Activated T-cell treated with anti-CD3 and anti-CD28 coated beads, Interleukin-2, amount 50 U/mL, for 4 hours (primary cell): ENCODE measurements at regions not wholly inside any gene's neighbourhood (a gene's known extent, or its start where the extent isn't known, plus 50 kb on each side); places are given as distances from the start of the nearest gene placed in this dataset.

Source experiments
- ATAC-seq, 2 donors: fragments of 200-7000 bp; cut with Tn5 transposase; one replicate each; pipeline ENCODE4 v1.10.0; 2021
- DNase-seq: peaks from one replicate; pipeline ENCODE4 v3.0.0-alpha.2; 2020
- H3K27me3 Mint-ChIP-seq: one replicate; pipeline ENCODE4 v1.8.0; 2021; ENCODE audit warnings: low read depth, mixed read lengths
- H3K36me3 Mint-ChIP-seq: one replicate; pipeline ENCODE4 v1.8.0; 2022; ENCODE audit warnings: mixed read lengths; ENCODE audit not compliant: insufficient read depth
- H3K4me1 Mint-ChIP-seq: one replicate; pipeline ENCODE4 v1.8.0; 2021; ENCODE audit warnings: low read depth, mixed read lengths
- H3K4me3 Mint-ChIP-seq: one replicate; pipeline ENCODE4 v1.8.0; 2021; ENCODE audit warnings: mild to moderate bottlenecking, moderate library complexity, mixed read lengths
- H3K9me3 Mint-ChIP-seq: one replicate; pipeline ENCODE4 v1.8.0; 2021; ENCODE audit warnings: mixed read lengths

DNA sequence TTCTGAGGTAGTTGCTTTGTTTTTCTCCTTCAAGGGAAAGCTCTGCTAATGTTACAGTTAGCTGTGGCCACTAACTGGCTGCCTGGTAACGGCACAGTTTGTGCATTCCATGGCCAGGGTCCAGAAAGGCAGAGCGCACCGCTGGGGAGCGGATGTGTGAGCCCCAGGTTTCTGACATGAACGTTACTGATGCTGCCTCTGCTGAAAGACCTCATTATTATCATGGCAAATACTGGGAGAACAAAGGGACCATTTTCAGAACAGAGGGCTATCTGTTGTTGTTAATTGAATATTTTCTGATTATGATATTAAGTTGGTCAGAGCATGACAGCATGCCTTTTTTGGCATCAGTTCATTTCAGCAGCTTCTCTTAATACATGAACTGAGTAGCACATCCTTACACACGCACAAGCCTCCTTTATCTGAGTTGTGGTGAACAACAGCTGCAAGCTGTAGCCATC lies 134.1 kb downstream of the NUDT12 start:
- no peak for DNase-seq
- H3K36me3 Mint-ChIP-seq: no peaks in the 10 kb centered on the region
- ATAC-seq: no peak
- no peak overlapping the region for H3K4me3 Mint-ChIP-seq
- no peaks in the 10 kb centered on the region for H3K27me3 Mint-ChIP-seq
- H3K9me3 Mint-ChIP-seq: no peaks in the 10 kb centered on the region
- H3K4me1 Mint-ChIP-seq: no peaks in the 10 kb centered on the region

DNA sequence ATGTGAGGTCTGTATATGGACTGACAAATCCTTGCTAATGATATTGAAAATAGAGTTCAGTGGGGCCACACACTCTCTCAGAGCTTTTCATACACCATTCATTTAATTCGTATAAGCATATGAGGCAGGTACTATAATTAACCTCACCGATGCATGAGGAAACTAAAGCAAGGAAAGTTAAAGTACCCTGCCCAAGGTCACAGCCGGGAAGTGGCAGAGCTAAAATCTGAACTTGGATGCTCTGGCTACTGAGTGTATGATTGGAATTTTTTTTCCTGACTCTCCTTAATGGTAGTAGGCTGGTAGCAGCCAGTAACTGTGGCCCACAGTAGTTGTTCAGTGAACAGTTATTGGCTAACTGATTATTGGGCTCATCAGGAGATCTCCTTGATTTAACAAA lies 135.3 kb downstream of the NUDT12 start:
- Mint-ChIP-seq H3K4me1 (no peaks in the 10 kb centered on the region), H3K36me3 (no peaks in the 10 kb centered on the region), H3K27me3 (no peaks in the 10 kb centered on the region), H3K4me3 (no peak overlapping the region), H3K9me3 (no peaks in the 10 kb centered on the region)
- DNase-seq (no peak), ATAC-seq (no peak)

DNA sequence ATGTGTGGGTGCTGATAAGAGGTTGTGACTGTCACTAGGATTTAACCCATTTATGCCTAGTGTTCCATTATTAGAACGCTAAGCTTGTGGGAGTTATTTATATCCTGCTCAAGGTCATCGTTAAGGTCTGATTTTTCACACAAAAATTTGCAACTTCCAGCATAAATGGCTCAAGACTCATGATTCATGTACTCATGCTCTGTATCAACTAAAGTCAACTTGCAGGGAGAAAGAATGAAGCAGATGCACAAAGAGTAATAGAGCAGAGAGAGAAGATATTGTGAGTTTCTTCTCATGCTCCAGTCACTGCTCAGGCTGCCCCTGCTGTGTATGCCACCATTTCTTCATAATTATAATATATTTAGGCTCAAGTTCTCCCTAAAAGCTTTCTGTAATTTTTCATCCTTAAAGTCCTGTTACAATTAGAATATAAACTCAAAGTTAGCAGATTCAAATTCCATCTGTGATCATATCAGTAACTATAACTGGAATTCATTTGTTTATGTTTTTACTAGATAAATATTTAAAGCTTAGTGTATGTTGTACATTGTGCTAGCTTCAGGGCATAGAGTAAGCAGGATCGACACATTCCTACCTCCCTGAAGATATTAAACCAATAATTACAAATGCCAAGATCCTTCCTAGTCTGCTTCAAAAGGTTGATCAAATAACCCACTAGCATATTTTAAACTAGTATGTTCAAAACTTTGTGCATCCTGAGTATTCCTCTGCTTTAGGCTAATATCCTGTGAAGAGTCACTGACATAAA lies 136.7 kb downstream of the NUDT12 start:
- Mint-ChIP-seq H3K36me3 (no peaks in the 10 kb centered on the region), H3K4me3 (no peak overlapping the region), H3K4me1 (no peaks in the 10 kb centered on the region), H3K27me3 (peaks cover 3% of the 10 kb centered on the region), H3K9me3 (no peaks in the 10 kb centered on the region)
- DNase-seq: no peak
- ATAC-seq: no peak

DNA sequence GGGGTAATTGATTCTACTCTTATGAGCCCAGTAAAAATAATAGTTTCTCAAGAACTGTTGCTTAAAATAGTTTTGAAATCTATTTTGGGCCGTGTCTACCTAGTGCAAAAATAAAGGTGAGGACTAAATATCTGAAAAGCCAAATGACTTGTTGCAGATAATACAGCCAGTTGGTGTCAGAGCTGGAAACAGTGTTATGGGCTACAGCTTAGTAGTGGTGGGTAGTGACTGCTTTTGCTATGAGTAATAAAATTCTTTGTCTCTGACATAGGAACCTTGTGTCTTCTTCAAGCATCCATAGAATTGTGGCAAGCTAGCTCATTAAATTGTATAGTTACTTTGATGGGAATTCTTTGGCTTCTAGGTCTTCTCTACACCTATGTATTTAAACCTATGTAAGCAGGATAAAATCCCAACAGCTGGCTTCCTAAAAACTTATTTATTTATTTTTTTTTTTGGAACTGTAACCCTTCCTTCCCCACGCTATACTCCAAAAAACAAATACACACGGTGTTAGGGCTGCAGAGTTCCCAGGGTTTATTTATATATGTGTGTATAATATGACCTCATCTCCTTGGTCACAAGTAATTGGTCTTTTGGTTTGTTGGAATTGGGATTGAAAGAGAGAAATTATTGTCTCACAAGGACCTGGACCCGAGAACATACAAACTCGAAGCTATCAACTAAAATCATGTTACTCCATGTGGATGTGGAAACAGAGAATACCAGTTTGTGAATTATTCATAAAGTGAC lies 138.0 kb downstream of the NUDT12 start:
- H3K36me3 Mint-ChIP-seq: no peaks in the 10 kb centered on the region
- ATAC-seq: no peak
- no peaks in the 10 kb centered on the region for H3K4me1 Mint-ChIP-seq
- no peak for DNase-seq
- peaks cover 6% of the 10 kb centered on the region for H3K27me3 Mint-ChIP-seq
- H3K9me3 Mint-ChIP-seq: no peaks in the 10 kb centered on the region
- no peak overlapping the region for H3K4me3 Mint-ChIP-seq

DNA sequence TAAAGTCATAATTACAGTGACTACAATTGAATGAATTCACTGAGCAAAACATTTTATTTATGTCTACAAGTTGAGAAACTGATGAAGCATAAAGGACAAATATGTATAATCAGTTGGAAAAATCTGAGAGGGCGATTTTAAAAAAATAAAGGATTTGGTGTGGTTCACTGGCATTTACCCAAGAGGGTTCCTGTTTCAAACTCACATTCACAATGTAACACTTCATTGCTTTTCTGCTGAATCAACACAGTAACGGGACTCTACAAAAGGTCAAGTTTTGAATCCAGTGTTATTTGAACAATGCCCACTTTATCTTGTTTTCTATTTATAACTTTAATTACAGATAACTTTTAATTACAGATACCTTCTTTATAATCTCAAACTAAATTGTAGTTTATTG lies 138.6 kb downstream of the NUDT12 start:
- no peak for ATAC-seq
- peaks cover 6% of the 10 kb centered on the region for H3K27me3 Mint-ChIP-seq
- no peak overlapping the region for H3K4me3 Mint-ChIP-seq

DNA sequence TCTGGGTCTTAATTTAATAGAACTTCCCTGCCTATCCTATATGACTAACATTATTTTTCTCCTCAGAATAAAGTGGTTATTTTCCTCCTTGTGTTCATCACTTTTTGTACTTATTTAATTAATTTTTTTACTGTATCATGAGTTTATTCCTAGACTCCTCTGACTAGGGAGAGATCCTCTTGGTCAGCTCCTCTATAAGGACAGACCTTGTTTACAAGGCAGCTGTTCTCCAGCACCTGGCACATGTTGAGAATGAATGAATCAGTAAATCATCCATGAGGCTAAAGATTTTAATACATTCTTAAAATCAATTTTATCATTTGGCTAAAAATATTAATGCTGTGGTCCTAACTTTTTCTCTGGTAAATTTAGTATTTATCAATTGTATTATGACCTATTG lies 139.8 kb downstream of the NUDT12 start:
- peaks cover 6% of the 10 kb centered on the region for H3K27me3 Mint-ChIP-seq
- no peak overlapping the region for H3K4me3 Mint-ChIP-seq
- ATAC-seq: no peak
- no peaks in the 10 kb centered on the region for H3K4me1 Mint-ChIP-seq
- H3K36me3 Mint-ChIP-seq: no peaks in the 10 kb centered on the region
- H3K9me3 Mint-ChIP-seq: no peaks in the 10 kb centered on the region
- no peak for DNase-seq

More for the DNA sequence above, 138.6 kb downstream of the NUDT12 start:
- H3K9me3 Mint-ChIP-seq: no peaks in the 10 kb centered on the region
- no peaks in the 10 kb centered on the region for H3K36me3 Mint-ChIP-seq
- no peaks in the 10 kb centered on the region for H3K4me1 Mint-ChIP-seq
- DNase-seq: no peak

DNA sequence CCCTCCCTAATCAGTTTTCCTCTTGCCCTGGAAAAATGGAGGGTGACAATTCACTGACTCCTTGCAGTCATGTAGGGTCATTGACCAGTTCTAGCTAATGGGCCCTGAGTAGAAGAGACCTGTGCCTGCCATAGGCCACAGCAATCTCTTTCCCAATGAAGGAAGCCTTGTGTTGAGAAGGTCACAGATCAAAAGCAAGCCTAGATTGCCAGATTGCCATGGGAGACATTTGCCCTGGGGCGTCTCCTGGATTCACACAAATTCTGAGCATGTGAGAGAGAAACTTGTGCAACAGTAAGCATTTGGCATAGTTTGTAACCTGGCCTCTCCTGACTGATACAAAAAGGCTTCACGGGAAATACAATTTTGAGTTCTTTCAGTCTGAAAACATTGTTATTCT lies 148.0 kb downstream of the NUDT12 start:
- ATAC-seq: no peak
- Mint-ChIP-seq H3K36me3 (no peaks in the 10 kb centered on the region), H3K4me3 (no peak overlapping the region), H3K9me3 (no peaks in the 10 kb centered on the region), H3K27me3 (peaks cover 15% of the 10 kb centered on the region), H3K4me1 (no peaks in the 10 kb centered on the region)
- DNase-seq: no peak

DNA sequence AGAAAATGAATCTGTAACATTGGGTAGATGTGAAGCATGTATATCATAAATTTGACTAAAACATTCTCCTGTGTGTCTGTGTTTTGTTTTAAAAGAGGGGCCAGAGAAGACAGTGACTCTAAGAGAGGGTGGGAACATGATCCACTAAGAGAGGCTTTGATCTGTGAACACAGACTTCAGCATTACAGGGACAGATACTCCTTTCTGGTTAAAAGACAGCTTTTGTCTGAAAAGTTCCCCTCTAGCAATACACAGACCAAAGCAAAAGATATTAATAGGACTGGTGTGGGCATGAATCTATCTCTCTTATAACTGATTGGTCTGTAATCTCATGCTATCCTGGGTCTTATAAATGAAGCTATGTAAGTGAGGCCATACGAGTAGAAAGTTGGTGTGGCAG lies 150.9 kb downstream of the NUDT12 start:
- ATAC-seq (no peak), DNase-seq (no peak)
- Mint-ChIP-seq H3K9me3 (no peaks in the 10 kb centered on the region), H3K27me3 (peaks cover 17% of the 10 kb centered on the region), H3K4me3 (no peak overlapping the region), H3K36me3 (no peaks in the 10 kb centered on the region), H3K4me1 (no peaks in the 10 kb centered on the region)

DNA sequence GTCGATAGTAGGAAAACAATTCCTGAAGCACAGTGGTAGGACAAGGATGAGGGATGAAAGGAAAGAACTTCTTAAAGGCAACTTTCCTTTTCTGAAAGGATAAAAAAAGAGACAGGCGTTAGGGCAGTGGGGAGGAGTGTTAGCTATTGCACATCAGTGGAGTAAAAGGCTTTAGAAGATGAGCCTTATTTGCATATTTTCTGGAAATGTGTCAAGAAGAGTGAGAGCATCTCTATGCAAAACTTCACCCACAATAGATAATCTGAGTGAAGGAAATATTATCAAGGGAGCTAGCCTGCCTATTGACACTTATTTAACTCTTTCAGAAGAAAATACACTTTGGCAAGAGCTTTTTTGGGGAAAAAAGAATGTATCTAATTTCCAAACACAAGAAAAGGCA lies 151.6 kb downstream of the MACIR start:
- Mint-ChIP-seq H3K4me1 (no peaks in the 10 kb centered on the region), H3K27me3 (peaks cover 11% of the 10 kb centered on the region), H3K9me3 (no peaks in the 10 kb centered on the region), H3K36me3 (no peaks in the 10 kb centered on the region), H3K4me3 (no peak overlapping the region)
- no peak for ATAC-seq
- DNase-seq: no peak

DNA sequence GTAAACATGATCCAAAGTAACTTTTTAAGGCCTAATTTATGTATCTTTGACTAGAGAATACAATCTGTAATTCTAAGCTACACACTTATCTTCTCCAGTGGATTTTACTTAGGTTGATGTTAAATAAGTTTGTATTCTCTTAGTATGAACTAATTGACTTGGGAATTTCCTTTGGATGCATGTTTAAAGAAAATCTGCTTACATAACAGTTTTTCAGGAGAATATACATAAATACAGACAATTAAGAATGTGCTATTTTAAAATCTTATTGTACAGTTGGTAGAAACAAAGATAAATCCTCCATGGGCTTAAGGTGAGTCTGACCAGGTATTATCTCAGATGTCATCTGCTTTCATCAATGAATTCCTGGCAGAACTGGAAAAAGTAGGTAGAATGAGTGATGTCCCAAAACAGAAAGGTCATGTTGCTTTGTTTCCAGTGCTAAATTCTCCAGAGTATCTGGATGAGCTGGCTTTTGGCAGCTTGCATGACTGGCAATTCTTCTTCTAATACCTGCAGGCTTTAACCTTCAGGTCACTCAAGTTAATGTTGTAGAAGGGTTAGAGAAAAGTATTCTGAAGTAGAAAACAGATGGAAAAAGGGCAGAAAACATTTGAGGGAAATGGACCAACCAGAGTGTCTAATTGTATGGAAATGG lies 150.6 kb downstream of the MACIR start:
- ATAC-seq: no peak
- no peaks in the 10 kb centered on the region for H3K36me3 Mint-ChIP-seq

DNA sequence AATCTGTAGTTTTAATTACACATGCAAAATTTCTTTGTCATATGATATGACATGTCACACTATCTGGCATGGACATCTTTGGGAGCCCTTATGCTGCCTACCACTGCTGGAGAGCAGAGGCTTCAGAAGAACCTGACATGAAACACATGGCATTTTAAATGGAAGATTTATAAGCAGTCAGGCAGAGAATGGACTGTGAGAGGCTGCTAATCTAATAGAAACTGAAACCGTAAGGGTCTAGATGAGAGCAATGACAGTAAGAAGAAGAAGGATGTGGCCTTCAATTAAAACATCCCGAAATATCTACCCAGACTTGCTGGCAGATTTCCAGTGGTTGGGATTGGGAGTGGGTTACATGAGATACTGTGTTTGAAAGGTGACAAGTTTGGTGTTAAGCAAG lies 149.8 kb downstream of the MACIR start:
- Mint-ChIP-seq H3K9me3 (no peaks in the 10 kb centered on the region), H3K36me3 (no peaks in the 10 kb centered on the region), H3K4me3 (no peak overlapping the region), H3K27me3 (peaks cover 10% of the 10 kb centered on the region), H3K4me1 (no peaks in the 10 kb centered on the region)
- no peak for DNase-seq
- no peak for ATAC-seq

More for the DNA sequence above, 150.6 kb downstream of the MACIR start:
- Mint-ChIP-seq H3K4me1 (no peaks in the 10 kb centered on the region), H3K27me3 (peaks cover 10% of the 10 kb centered on the region), H3K9me3 (no peaks in the 10 kb centered on the region), H3K4me3 (no peak overlapping the region)
- DNase-seq: no peak

DNA sequence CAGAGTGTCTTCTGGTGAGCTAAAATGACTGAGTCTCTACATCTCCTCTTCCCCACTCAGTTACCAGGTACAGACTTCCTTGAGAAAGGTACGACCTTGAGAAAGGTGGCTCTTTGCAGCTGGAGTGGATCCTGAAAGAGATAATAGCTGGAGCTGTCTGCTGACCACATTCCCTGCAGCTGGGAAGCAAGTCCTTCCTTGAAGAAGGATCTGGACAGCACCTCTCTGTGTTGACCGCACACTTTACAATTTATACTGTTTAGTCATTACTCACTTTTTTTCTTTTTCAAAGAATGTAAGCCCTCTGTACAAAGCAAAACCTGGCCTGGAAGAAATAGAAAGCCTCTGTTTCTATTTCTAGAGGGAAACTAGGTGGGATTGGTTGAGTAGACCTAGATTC lies 148.8 kb downstream of the MACIR start:
- H3K36me3 Mint-ChIP-seq: no peaks in the 10 kb centered on the region
- no peak for DNase-seq
- no peak overlapping the region for H3K4me3 Mint-ChIP-seq
- H3K4me1 Mint-ChIP-seq: no peaks in the 10 kb centered on the region
- H3K27me3 Mint-ChIP-seq: peaks cover 10% of the 10 kb centered on the region
- ATAC-seq: no peak
- no peaks in the 10 kb centered on the region for H3K9me3 Mint-ChIP-seq

DNA sequence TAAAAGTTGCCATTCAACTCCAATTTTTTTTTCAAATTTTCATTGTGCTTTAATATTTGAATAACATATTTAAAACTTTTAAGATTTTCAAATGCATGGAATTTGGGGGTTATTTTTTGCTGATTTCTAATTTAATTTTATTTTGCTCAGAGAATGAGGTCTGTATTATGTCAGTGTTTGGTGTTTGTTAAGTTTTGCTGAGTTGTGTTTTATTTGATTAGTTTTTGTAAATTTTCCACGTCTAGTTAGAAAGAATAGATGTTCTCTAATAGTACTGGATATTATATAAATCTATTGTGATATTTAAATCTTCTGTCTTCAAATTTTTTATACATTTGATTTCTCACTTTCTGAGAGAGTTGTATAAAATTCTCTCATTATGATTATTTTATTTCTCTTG lies 145.9 kb downstream of the MACIR start:
- Mint-ChIP-seq H3K4me1 (no peaks in the 10 kb centered on the region), H3K9me3 (no peaks in the 10 kb centered on the region), H3K36me3 (no peaks in the 10 kb centered on the region), H3K27me3 (peaks cover 5% of the 10 kb centered on the region), H3K4me3 (no peak overlapping the region)
- DNase-seq: no peak
- ATAC-seq: no peak

DNA sequence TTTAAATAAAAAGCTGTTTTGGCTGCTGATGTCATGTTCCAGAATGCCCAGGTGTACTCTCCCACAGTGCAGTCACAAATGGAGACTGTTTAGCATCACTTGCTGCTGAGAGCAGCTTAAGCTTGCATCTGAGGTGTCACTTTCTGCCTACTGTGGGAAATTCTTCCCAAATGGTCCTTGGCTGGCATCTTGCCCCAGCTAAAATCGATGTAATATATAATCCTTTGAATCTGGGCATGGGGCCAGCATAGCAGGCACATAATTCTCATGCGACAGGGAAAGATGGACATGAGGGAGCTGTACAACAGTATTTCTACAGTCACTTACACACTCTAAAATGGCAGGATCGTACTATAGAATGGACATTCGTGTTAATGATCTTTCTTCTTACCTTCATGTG lies 144.3 kb downstream of the MACIR start:
- Mint-ChIP-seq H3K4me1 (no peaks in the 10 kb centered on the region), H3K9me3 (no peaks in the 10 kb centered on the region), H3K27me3 (peaks cover 3% of the 10 kb centered on the region), H3K36me3 (no peaks in the 10 kb centered on the region), H3K4me3 (no peak overlapping the region)
- DNase-seq: no peak
- ATAC-seq: no peak
